ENCODE measurements at regions not wholly inside any gene's neighbourhood (a gene's known extent, or its start where the extent isn't known, plus 50 kb on each side); places are given as distances from the start of the nearest gene placed in this dataset.

DNA sequence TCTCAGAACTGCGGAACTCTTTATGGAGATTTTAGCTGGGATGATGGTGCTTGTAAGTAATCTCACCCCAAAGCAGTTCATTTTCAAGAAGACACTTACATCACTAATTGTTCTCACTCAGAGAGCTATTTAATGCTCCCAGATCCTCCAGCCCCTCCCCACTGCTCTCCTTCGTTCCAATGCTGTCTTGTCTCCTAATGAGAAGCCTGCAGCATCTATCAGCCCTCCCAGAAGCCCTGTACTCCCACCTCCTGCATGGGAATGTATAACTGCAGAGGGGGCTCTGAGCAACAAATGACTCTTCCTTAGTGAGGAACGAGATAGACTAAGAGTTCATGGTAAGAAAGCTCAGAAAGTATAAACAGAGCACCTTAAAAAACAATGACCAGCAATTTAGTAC is 377.4 kb upstream of the RUNX1 start (continued):
- TF ChIP-seq, protein P1, sequence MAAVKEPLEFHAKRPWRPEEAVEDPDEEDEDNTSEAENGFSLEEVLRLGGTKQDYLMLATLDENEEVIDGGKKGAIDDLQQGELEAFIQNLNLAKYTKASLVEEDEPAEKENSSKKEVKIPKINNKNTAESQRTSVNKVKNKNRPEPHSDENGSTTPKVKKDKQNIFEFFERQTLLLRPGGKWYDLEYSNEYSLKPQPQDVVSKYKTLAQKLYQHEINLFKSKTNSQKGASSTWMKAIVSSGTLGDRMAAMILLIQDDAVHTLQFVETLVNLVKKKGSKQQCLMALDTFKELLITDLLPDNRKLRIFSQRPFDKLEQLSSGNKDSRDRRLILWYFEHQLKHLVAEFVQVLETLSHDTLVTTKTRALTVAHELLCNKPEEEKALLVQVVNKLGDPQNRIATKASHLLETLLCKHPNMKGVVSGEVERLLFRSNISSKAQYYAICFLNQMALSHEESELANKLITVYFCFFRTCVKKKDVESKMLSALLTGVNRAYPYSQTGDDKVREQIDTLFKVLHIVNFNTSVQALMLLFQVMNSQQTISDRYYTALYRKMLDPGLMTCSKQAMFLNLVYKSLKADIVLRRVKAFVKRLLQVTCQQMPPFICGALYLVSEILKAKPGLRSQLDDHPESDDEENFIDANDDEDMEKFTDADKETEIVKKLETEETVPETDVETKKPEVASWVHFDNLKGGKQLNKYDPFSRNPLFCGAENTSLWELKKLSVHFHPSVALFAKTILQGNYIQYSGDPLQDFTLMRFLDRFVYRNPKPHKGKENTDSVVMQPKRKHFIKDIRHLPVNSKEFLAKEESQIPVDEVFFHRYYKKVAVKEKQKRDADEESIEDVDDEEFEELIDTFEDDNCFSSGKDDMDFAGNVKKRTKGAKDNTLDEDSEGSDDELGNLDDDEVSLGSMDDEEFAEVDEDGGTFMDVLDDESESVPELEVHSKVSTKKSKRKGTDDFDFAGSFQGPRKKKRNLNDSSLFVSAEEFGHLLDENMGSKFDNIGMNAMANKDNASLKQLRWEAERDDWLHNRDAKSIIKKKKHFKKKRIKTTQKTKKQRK (IDR thresholded peaks at IDR 0.05; ENCODE audit: low read length), result no peak
- TF ChIP-seq WIZ (CRISPR knock-in tag; IDR thresholded peaks at IDR 0.05) (no peak), ZNF776 (CRISPR knock-in tag; IDR thresholded peaks at IDR 0.05) (no peak), BRCA1 (CRISPR knock-in tag; IDR thresholded peaks at IDR 0.05) (no peak), SCMH1 (CRISPR knock-in tag; IDR thresholded peaks at IDR 0.05; ENCODE audit: borderline replicate concordance) (no peak), ZNF251 (CRISPR knock-in tag; IDR thresholded peaks at IDR 0.05) (no peak), NR2F1 (CRISPR knock-in tag; IDR thresholded peaks at IDR 0.05) (no peak), POLR2A (IDR thresholded peaks at IDR 0.05; ENCODE audit: insufficient read depth in 1 of 2, low read depth in 2 of 2, low read length in 2 of 2) (no peak), KAT7 (CRISPR knock-in tag; IDR thresholded peaks at IDR 0.05; ENCODE audit: borderline replicate concordance) (no peak), ZNF549 (CRISPR knock-in tag; IDR thresholded peaks at IDR 0.05) (no peak), NFRKB (IDR thresholded peaks at IDR 0.05) (no peak)
- TF ChIP-seq, protein P2, sequence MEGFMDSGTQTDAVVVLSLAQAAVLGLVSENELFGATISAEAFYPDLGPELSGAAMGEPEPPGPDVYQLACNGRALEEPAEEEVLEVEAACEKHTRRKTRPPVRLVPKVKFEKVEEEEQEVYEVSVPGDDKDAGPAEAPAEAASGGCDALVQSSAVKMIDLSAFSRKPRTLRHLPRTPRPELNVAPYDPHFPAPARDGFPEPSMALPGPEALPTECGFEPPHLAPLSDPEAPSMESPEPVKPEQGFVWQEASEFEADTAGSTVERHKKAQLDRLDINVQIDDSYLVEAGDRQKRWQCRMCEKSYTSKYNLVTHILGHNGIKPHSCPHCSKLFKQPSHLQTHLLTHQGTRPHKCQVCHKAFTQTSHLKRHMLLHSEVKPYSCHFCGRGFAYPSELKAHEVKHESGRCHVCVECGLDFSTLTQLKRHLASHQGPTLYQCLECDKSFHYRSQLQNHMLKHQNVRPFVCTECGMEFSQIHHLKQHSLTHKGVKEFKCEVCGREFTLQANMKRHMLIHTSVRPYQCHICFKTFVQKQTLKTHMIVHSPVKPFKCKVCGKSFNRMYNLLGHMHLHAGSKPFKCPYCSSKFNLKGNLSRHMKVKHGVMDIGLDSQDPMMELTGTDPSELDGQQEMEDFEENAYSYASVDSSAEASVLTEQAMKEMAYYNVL (CRISPR knock-in tag; IDR thresholded peaks at IDR 0.05; ENCODE audit: borderline replicate concordance), result no peak

Measured in HepG2 (cell line).